ENCODE measurements at regions not wholly inside any gene's neighbourhood (a gene's known extent, or its start where the extent isn't known, plus 50 kb on each side); places are given as distances from the start of the nearest gene placed in this dataset.

- TF ChIP-seq, protein P1, sequence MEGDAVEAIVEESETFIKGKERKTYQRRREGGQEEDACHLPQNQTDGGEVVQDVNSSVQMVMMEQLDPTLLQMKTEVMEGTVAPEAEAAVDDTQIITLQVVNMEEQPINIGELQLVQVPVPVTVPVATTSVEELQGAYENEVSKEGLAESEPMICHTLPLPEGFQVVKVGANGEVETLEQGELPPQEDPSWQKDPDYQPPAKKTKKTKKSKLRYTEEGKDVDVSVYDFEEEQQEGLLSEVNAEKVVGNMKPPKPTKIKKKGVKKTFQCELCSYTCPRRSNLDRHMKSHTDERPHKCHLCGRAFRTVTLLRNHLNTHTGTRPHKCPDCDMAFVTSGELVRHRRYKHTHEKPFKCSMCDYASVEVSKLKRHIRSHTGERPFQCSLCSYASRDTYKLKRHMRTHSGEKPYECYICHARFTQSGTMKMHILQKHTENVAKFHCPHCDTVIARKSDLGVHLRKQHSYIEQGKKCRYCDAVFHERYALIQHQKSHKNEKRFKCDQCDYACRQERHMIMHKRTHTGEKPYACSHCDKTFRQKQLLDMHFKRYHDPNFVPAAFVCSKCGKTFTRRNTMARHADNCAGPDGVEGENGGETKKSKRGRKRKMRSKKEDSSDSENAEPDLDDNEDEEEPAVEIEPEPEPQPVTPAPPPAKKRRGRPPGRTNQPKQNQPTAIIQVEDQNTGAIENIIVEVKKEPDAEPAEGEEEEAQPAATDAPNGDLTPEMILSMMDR (IDR thresholded peaks at IDR 0.05), result no peak
- TF ChIP-seq POLR2A (IDR thresholded peaks at IDR 0.05), result no peak
Observed at GRCh38 chr2:57698935-57699449, 347.6 kb upstream of the VRK2 start.
